GM04504 (cell line): ENCODE measurements at regions not wholly inside any gene's neighbourhood (a gene's known extent, or its start where the extent isn't known, plus 50 kb on each side); places are given as distances from the start of the nearest gene placed in this dataset.
"Not testable (repeated sequence)": the region's sequence is repeated elsewhere in the genome, so short reads cannot be mapped to it uniquely, and the experiment has no call there.

Experiments used
- DNase-seq: peaks from one replicate; pipeline ENCODE4 v3.0.0-alpha.2; 2012; ENCODE audit warnings: low read depth

- not testable (repeated sequence) for DNase-seq
Measured at GRCh38 chr7:76849887-76850563, 182.1 kb downstream of the SPDYE17 start.

- not testable (repeated sequence) for DNase-seq
Measured at GRCh38 chr7:76839879-76840278, 192.3 kb downstream of the SPDYE17 start.

- DNase-seq = not testable (repeated sequence)
Measured at GRCh38 chr7:76839214-76839613, 192.9 kb downstream of the SPDYE17 start.

- not testable (repeated sequence) for DNase-seq
Measured at GRCh38 chr7:76838357-76838756, 193.8 kb downstream of the SPDYE17 start.

GRCh38 chr7:76829233-76829632, 202.2 kb upstream of the POMZP3 start:
- not testable (repeated sequence) for DNase-seq

- DNase-seq = not testable (repeated sequence)
Measured at GRCh38 chr7:76826181-76826580, 199.1 kb upstream of the POMZP3 start.

- DNase-seq = not testable (repeated sequence)
Measured at GRCh38 chr7:76809856-76810255, 182.8 kb upstream of the POMZP3 start.

GRCh38 chr7:76807588-76808100, 180.6 kb upstream of the POMZP3 start:
- not testable (repeated sequence) for DNase-seq

GRCh38 chr7:76806460-76806859, 179.4 kb upstream of the POMZP3 start:
- DNase-seq = not testable (repeated sequence)

- DNase-seq = not testable (repeated sequence)
Measured at GRCh38 chr7:76806010-76806409, 178.9 kb upstream of the POMZP3 start.

GRCh38 chr7:76805262-76805661, 178.2 kb upstream of the POMZP3 start:
- not testable (repeated sequence) for DNase-seq

- DNase-seq = not testable (repeated sequence)
Measured at GRCh38 chr7:76797639-76798038, 170.6 kb upstream of the POMZP3 start.

GRCh38 chr7:76780693-76781092, 153.6 kb upstream of the POMZP3 start:
- DNase-seq = not testable (repeated sequence)

GRCh38 chr7:76774279-76774678, 147.2 kb upstream of the POMZP3 start:
- DNase-seq = not testable (repeated sequence)

- DNase-seq = not testable (repeated sequence)
Measured at GRCh38 chr7:76771980-76772379, 144.9 kb upstream of the POMZP3 start.

GRCh38 chr7:76763977-76764376, 136.9 kb upstream of the POMZP3 start:
- DNase-seq = not testable (repeated sequence)

- not testable (repeated sequence) for DNase-seq
Measured at GRCh38 chr7:76760546-76761220, 133.6 kb upstream of the POMZP3 start.

GRCh38 chr7:76739538-76739937, 112.5 kb upstream of the POMZP3 start:
- DNase-seq = not testable (repeated sequence)

- DNase-seq = not testable (repeated sequence)
Measured at GRCh38 chr7:76736724-76737123, 109.6 kb upstream of the POMZP3 start.

GRCh38 chr7:76736091-76736490, 109.0 kb upstream of the POMZP3 start:
- not testable (repeated sequence) for DNase-seq

GRCh38 chr7:76735668-76736067, 108.6 kb upstream of the POMZP3 start:
- DNase-seq = not testable (repeated sequence)

GRCh38 chr7:76728571-76728974, 101.5 kb upstream of the POMZP3 start:
- DNase-seq = not testable (repeated sequence)

GRCh38 chr7:76723928-76724327, 96.8 kb upstream of the POMZP3 start:
- not testable (repeated sequence) for DNase-seq
